ENCODE measurements at regions not wholly inside any gene's neighbourhood (a gene's known extent, or its start where the extent isn't known, plus 50 kb on each side); places are given as distances from the start of the nearest gene placed in this dataset.

- Mint-ChIP-seq H3K27ac (ENCODE audit: unreplicated experiment) (no peak overlapping the region), H3K9me3 (ENCODE audit: unreplicated experiment) (peaks cover 3% of the 10 kb centered on the region), H3K4me1 (ENCODE audit: low read depth, unreplicated experiment) (peaks cover 2% of the 10 kb centered on the region), H3K27me3 (ENCODE audit: unreplicated experiment) (peaks cover 1% of the 10 kb centered on the region), H3K4me3 (ENCODE audit: unreplicated experiment) (no peak overlapping the region), H3K36me3 (ENCODE audit: unreplicated experiment) (no peaks in the 10 kb centered on the region)
- DNase-seq, result no peak
- no peak for TF ChIP-seq CTCF (IDR thresholded peaks at IDR 0.05; ENCODE audit: partially characterized antibody, unreplicated experiment)
Measured at GRCh38 chr12:92551210-92551609, 151.6 kb upstream of the PLEKHG7 start.

GRCh38 chr12:92550661-92551060 lies 152.1 kb upstream of the PLEKHG7 start:
- H3K4me1 Mint-ChIP-seq (ENCODE audit: low read depth, unreplicated experiment), result peaks cover 2% of the 10 kb centered on the region
- DNase-seq, result no peak
- no peak for TF ChIP-seq CTCF (IDR thresholded peaks at IDR 0.05; ENCODE audit: partially characterized antibody, unreplicated experiment)

GRCh38 chr12:92550254-92550653 lies 152.5 kb upstream of the PLEKHG7 start:
- H3K4me1 Mint-ChIP-seq (ENCODE audit: low read depth, unreplicated experiment), result peaks cover 2% of the 10 kb centered on the region
- peaks cover 2% of the 10 kb centered on the region for H3K9me3 Mint-ChIP-seq (ENCODE audit: unreplicated experiment)
- TF ChIP-seq CTCF (IDR thresholded peaks at IDR 0.05; ENCODE audit: partially characterized antibody, unreplicated experiment), result no peak
- no peak overlapping the region for H3K27ac Mint-ChIP-seq (ENCODE audit: unreplicated experiment)
- H3K27me3 Mint-ChIP-seq (ENCODE audit: unreplicated experiment), result peaks cover 1% of the 10 kb centered on the region
- H3K36me3 Mint-ChIP-seq (ENCODE audit: unreplicated experiment), result no peaks in the 10 kb centered on the region
- no peak overlapping the region for H3K4me3 Mint-ChIP-seq (ENCODE audit: unreplicated experiment)
- no peak for DNase-seq

More at GRCh38 chr12:92550661-92551060, 152.1 kb upstream of the PLEKHG7 start:
- Mint-ChIP-seq H3K27me3 (ENCODE audit: unreplicated experiment) (peaks cover 1% of the 10 kb centered on the region), H3K36me3 (ENCODE audit: unreplicated experiment) (no peaks in the 10 kb centered on the region), H3K27ac (ENCODE audit: unreplicated experiment) (no peak overlapping the region), H3K9me3 (ENCODE audit: unreplicated experiment) (peaks cover 3% of the 10 kb centered on the region), H3K4me3 (ENCODE audit: unreplicated experiment) (no peak overlapping the region)

- no peak overlapping the region for H3K27ac Mint-ChIP-seq (ENCODE audit: unreplicated experiment)
- no peak overlapping the region for H3K4me3 Mint-ChIP-seq (ENCODE audit: unreplicated experiment)
- peaks cover 4% of the 10 kb centered on the region for H3K9me3 Mint-ChIP-seq (ENCODE audit: unreplicated experiment)
- peaks cover 1% of the 10 kb centered on the region for H3K27me3 Mint-ChIP-seq (ENCODE audit: unreplicated experiment)
- H3K4me1 Mint-ChIP-seq (ENCODE audit: low read depth, unreplicated experiment), result peaks cover 3% of the 10 kb centered on the region
- DNase-seq, result no peak
- no peak for TF ChIP-seq CTCF (IDR thresholded peaks at IDR 0.05; ENCODE audit: partially characterized antibody, unreplicated experiment)
- no peaks in the 10 kb centered on the region for H3K36me3 Mint-ChIP-seq (ENCODE audit: unreplicated experiment)
Measured at GRCh38 chr12:92549516-92549915, 153.3 kb upstream of the PLEKHG7 start.

GRCh38 chr12:92547906-92548305 lies 154.9 kb upstream of the PLEKHG7 start:
- H3K27me3 Mint-ChIP-seq (ENCODE audit: unreplicated experiment), result peaks cover 1% of the 10 kb centered on the region
- no peaks in the 10 kb centered on the region for H3K36me3 Mint-ChIP-seq (ENCODE audit: unreplicated experiment)
- no peak overlapping the region for H3K27ac Mint-ChIP-seq (ENCODE audit: unreplicated experiment)
- peaks cover 16% of the 10 kb centered on the region for H3K4me1 Mint-ChIP-seq (ENCODE audit: low read depth, unreplicated experiment)
- TF ChIP-seq CTCF (IDR thresholded peaks at IDR 0.05; ENCODE audit: partially characterized antibody, unreplicated experiment), result no peak
- DNase-seq, result no peak
- H3K4me3 Mint-ChIP-seq (ENCODE audit: unreplicated experiment), result no peak overlapping the region
- peaks cover 8% of the 10 kb centered on the region for H3K9me3 Mint-ChIP-seq (ENCODE audit: unreplicated experiment)
